ENCODE measurements at regions not wholly inside any gene's neighbourhood (a gene's known extent, or its start where the extent isn't known, plus 50 kb on each side); places are given as distances from the start of the nearest gene placed in this dataset.
A peak's percentile ranks its signal among the peaks of the same experiment; 100 is the strongest.

DNA sequence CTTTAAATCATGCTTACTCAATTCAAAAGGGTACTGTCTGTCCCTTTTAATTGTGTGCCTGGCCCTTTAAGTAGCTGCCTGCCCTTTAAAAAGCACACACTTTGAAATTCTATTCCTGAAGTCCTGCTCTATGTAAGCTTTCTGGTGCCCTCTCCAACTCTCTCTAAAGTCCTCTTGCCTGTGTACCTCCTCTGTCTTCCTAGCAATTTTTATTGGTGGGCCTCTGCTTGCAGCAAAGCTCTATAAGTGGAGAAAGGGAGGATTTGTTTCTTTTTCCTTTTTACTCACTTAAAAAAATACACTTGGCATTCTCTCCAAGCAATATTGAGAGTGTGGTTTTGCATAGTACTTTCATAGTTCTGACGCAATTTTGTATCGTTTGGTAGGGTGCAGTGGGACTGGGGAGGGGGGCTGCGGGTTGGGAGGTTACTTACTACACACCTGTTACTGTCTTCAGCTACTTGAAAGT is 135.4 kb downstream of the LMO4 start:
- Histone ChIP-seq H3K27ac (ENCODE audit: low read length) (no peak overlapping the region), H4K20me1 (ENCODE audit: insufficient read depth, low read length) (no peaks in the 10 kb centered on the region), H3K36me3 (replicated peaks; ENCODE audit: insufficient read depth, low read length) (no peaks in the 10 kb centered on the region), H3K9me3 (replicated peaks; ENCODE audit: insufficient read depth, low read length) (no peaks in the 10 kb centered on the region), H2AFZ (ENCODE audit: low read length) (no peak overlapping the region), H3K27me3 (replicated peaks; ENCODE audit: insufficient read depth, low read length) (no peaks in the 10 kb centered on the region), H3K9ac (ENCODE audit: low read length) (no peak overlapping the region), H3K4me3 (ENCODE audit: low read length) (no peak overlapping the region), H3K4me2 (ENCODE audit: low read depth, low read length) (peak overlapping the region; percentile 22; the same call in 1 of the 2 replicates), H3K9me2 (replicated peaks; ENCODE audit: insufficient read depth, low read length) (no peaks in the 10 kb centered on the region), H3K4me1 (ENCODE audit: low read length) (peaks cover 18% of the 10 kb centered on the region; the same call in 1 of the 2 replicates), H3K79me2 (ENCODE audit: low read length) (no peaks in the 10 kb centered on the region), H3F3A (ENCODE audit: insufficient read depth, low read length) (no peaks in the 10 kb centered on the region)
- DNase-seq = peak; percentile 11
- no peak for TF ChIP-seq EZH2 (optimal IDR thresholded peaks at IDR 0.05; ENCODE audit: low read depth, low read length)
- no peak for TF ChIP-seq EZH2phosphoT487 (IDR thresholded peaks at IDR 0.05; ENCODE audit: low read length)
- TF ChIP-seq, protein P1, sequence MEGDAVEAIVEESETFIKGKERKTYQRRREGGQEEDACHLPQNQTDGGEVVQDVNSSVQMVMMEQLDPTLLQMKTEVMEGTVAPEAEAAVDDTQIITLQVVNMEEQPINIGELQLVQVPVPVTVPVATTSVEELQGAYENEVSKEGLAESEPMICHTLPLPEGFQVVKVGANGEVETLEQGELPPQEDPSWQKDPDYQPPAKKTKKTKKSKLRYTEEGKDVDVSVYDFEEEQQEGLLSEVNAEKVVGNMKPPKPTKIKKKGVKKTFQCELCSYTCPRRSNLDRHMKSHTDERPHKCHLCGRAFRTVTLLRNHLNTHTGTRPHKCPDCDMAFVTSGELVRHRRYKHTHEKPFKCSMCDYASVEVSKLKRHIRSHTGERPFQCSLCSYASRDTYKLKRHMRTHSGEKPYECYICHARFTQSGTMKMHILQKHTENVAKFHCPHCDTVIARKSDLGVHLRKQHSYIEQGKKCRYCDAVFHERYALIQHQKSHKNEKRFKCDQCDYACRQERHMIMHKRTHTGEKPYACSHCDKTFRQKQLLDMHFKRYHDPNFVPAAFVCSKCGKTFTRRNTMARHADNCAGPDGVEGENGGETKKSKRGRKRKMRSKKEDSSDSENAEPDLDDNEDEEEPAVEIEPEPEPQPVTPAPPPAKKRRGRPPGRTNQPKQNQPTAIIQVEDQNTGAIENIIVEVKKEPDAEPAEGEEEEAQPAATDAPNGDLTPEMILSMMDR (IDR thresholded peaks at IDR 0.05; ENCODE audit: low read length) = no peak

DNA sequence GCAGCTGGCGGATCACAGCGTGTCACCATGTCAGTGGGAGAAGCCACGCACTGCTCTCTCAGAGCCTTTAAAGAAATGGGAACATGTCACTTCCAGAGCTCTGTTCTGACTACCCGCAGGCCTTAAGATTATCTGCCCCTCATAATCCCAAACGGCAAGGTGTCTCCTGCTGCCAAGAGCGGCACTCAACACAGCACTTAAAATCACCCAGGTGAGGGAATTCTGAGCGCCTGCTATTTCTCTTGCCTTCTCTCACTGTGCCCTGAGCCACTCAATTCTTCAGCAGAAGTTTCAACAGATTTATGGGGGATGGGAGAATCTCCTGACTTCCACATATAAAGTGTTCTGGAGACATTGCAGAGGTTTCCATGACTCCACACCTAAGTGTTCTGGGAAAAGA is 137.9 kb downstream of the LMO4 start:
- no peaks in the 10 kb centered on the region for H3K27me3 ChIP-seq (replicated peaks; ENCODE audit: insufficient read depth, low read length)
- no peak overlapping the region for H3K9ac ChIP-seq (ENCODE audit: low read length)
- H4K20me1 ChIP-seq (ENCODE audit: insufficient read depth, low read length) = no peaks in the 10 kb centered on the region
- H3K9me2 ChIP-seq (replicated peaks; ENCODE audit: insufficient read depth, low read length) = no peaks in the 10 kb centered on the region
- TF ChIP-seq EZH2phosphoT487 (IDR thresholded peaks at IDR 0.05; ENCODE audit: low read length) (no peak), EZH2 (optimal IDR thresholded peaks at IDR 0.05; ENCODE audit: low read depth, low read length) (no peak)
- TF ChIP-seq, protein P1 (IDR thresholded peaks at IDR 0.05; ENCODE audit: low read length) = no peak
- DNase-seq = no peak
- no peak overlapping the region for H3K27ac ChIP-seq (ENCODE audit: low read length)
- no peaks in the 10 kb centered on the region for H3K79me2 ChIP-seq (ENCODE audit: low read length)
- no peak overlapping the region for H3K4me2 ChIP-seq (ENCODE audit: low read depth, low read length)
- peaks cover 18% of the 10 kb centered on the region; the same call in 1 of the 2 replicates for H3K4me1 ChIP-seq (ENCODE audit: low read length)
- H3F3A ChIP-seq (ENCODE audit: insufficient read depth, low read length) = no peaks in the 10 kb centered on the region
- no peak overlapping the region for H2AFZ ChIP-seq (ENCODE audit: low read length)
- H3K36me3 ChIP-seq (replicated peaks; ENCODE audit: insufficient read depth, low read length) = no peaks in the 10 kb centered on the region
- no peaks in the 10 kb centered on the region for H3K9me3 ChIP-seq (replicated peaks; ENCODE audit: insufficient read depth, low read length)
- H3K4me3 ChIP-seq (ENCODE audit: low read length) = no peak overlapping the region

DNA sequence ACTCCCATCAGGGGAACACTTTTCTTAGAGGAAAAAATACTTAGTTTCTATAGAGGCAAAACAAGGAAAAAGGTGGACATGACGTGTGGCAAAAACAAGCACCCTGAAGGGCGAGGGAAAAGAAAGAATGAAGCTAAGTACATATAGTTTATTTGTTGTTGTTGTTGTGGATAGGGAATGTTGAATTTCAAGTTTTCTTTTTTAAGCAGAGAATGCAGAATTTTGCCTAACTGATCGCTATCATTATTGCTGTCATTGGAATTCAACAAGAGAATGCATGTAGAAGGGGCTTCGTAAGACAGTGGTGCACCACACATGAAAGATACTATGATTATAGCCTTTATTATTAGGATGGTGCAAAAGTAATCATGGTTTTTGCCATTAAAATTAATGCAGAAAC is 144.0 kb downstream of the LMO4 start:
- H3K4me1 ChIP-seq (ENCODE audit: low read length) = no peaks in the 10 kb centered on the region
- H3K79me2 ChIP-seq (ENCODE audit: low read length) = no peaks in the 10 kb centered on the region
- H4K20me1 ChIP-seq (ENCODE audit: insufficient read depth, low read length) = no peaks in the 10 kb centered on the region
- H3K9me2 ChIP-seq (replicated peaks; ENCODE audit: insufficient read depth, low read length) = no peaks in the 10 kb centered on the region
- no peaks in the 10 kb centered on the region for H3K9me3 ChIP-seq (replicated peaks; ENCODE audit: insufficient read depth, low read length)
- no peaks in the 10 kb centered on the region for H3K36me3 ChIP-seq (replicated peaks; ENCODE audit: insufficient read depth, low read length)
- no peak overlapping the region for H2AFZ ChIP-seq (ENCODE audit: low read length)
- no peaks in the 10 kb centered on the region for H3K27me3 ChIP-seq (replicated peaks; ENCODE audit: insufficient read depth, low read length)
- H3K27ac ChIP-seq (ENCODE audit: low read length) = no peak overlapping the region
- H3F3A ChIP-seq (ENCODE audit: insufficient read depth, low read length) = no peaks in the 10 kb centered on the region
- H3K9ac ChIP-seq (ENCODE audit: low read length) = no peak overlapping the region
- TF ChIP-seq EZH2 (optimal IDR thresholded peaks at IDR 0.05; ENCODE audit: low read depth, low read length) (no peak), EZH2phosphoT487 (IDR thresholded peaks at IDR 0.05; ENCODE audit: low read length) (no peak)
- TF ChIP-seq, protein P1 (IDR thresholded peaks at IDR 0.05; ENCODE audit: low read length) = no peak
- H3K4me2 ChIP-seq (ENCODE audit: low read depth, low read length) = no peak overlapping the region
- DNase-seq = no peak
- H3K4me3 ChIP-seq (ENCODE audit: low read length) = no peak overlapping the region
